ENCODE measurements at regions not wholly inside any gene's neighbourhood (a gene's known extent, or its start where the extent isn't known, plus 50 kb on each side); places are given as distances from the start of the nearest gene placed in this dataset.
"Not testable (repeated sequence)": the region's sequence is repeated elsewhere in the genome, so short reads cannot be mapped to it uniquely, and the experiment has no call there.

DNA sequence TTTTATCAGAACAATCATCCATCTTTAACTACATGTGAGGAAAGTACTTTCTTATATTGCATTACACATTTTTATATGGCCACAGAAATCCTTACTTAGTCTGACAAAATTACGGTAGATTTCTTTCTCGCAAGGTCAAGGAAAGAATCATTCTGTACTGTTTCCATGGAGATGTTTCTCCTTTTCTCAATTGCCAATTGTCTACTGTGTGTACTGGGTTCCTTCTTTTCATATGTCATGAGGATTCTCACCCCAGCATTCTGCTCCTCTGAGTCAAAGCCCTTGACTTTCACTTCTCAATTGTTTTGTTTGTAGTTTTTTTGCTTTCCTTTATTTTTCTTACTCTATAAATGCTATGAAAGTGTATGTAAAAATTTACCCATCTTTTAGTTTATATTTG is 99.3 kb upstream of the AGAP9 start:
- H3K4me1 ChIP-seq (ENCODE audit: control insufficient read depth, insufficient read depth, low read length); DNase-seq; ATAC-seq; H3K4me3 ChIP-seq (ENCODE audit: low read length); H3K27me3 ChIP-seq (ENCODE audit: control insufficient read depth, insufficient read depth); H3K27ac ChIP-seq (ENCODE audit: low read length); intact Hi-C loops (cut with DNase I); H3K9me3 ChIP-seq (ENCODE audit: control insufficient read depth, low read length): not testable (repeated sequence)
- whole genome bisulfite sequencing: 70% methylated on average over 2 of the region's 2 CpGs

DNA sequence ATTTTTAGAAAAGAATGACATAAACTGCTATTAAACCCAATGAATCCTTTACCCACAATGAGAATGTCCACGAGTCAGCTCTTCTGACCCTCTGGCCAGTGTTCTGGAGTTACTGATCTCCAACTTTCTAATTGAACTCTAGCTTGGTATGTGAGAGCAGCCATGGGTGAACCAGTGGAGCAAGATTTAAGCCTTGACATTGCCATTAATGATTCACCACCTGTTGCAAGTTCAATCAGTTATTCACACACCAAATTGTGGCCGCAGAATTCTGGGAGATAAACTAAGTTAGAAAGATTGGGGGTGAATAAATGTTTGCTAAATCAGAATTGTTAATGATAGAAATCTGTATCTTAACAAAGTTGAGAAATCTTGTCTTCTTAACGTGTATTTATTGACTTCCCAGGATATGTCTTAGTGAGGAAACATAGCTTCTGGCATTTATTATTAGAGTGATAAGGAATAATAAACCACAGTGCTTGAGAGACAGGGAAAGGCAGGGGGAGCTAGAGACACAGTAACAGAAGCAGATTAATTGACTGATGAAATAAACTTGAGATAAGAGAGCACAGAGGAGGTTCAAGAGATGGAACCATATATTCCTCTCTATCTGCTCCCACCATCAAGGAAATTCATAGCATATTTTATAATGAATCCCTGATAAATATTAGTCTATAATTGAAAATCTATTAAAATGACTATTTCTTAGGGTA is 96.0 kb upstream of the AGAP9 start:
- DNase-seq: not testable (repeated sequence)
- WGBS: 89% methylated on average over 2 of the region's 3 CpGs

DNA sequence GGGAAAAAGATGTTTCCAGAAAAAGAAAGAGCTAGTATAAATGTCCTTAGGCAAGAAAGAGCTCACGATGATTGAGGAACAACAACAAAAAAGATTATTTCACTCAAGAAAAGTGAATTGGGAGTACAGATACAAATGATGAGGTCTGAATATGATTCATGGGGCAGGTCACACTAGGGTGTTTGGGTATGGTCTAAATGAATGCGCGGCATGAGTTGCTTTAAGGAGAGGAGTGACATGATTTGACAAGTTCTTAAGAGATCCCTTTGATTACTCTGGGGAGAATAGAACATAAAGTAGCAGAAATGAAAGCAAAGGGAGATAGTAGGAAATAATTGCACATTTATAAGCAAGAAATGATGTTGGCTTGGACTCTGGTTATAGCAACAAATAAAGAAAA is 85.9 kb upstream of the AGAP9 start:
- DNase-seq; H3K4me3 ChIP-seq (ENCODE audit: low read length); H3K9me3 ChIP-seq (ENCODE audit: control insufficient read depth, low read length); H3K27me3 ChIP-seq (ENCODE audit: control insufficient read depth, insufficient read depth); H3K4me1 ChIP-seq (ENCODE audit: control insufficient read depth, insufficient read depth, low read length); H3K27ac ChIP-seq (ENCODE audit: low read length); intact Hi-C loops (cut with DNase I); ATAC-seq: not testable (repeated sequence)
- WGBS: no CpG with 5 or more reads among the region's 3 CpGs

More for the DNA sequence above, 96.0 kb upstream of the AGAP9 start:
- H3K4me3 ChIP-seq (ENCODE audit: low read length); H3K9me3 ChIP-seq (ENCODE audit: control insufficient read depth, low read length); H3K27me3 ChIP-seq (ENCODE audit: control insufficient read depth, insufficient read depth); H3K27ac ChIP-seq (ENCODE audit: low read length); ATAC-seq; H3K4me1 ChIP-seq (ENCODE audit: control insufficient read depth, insufficient read depth, low read length); intact Hi-C loops (cut with DNase I): not testable (repeated sequence)

DNA sequence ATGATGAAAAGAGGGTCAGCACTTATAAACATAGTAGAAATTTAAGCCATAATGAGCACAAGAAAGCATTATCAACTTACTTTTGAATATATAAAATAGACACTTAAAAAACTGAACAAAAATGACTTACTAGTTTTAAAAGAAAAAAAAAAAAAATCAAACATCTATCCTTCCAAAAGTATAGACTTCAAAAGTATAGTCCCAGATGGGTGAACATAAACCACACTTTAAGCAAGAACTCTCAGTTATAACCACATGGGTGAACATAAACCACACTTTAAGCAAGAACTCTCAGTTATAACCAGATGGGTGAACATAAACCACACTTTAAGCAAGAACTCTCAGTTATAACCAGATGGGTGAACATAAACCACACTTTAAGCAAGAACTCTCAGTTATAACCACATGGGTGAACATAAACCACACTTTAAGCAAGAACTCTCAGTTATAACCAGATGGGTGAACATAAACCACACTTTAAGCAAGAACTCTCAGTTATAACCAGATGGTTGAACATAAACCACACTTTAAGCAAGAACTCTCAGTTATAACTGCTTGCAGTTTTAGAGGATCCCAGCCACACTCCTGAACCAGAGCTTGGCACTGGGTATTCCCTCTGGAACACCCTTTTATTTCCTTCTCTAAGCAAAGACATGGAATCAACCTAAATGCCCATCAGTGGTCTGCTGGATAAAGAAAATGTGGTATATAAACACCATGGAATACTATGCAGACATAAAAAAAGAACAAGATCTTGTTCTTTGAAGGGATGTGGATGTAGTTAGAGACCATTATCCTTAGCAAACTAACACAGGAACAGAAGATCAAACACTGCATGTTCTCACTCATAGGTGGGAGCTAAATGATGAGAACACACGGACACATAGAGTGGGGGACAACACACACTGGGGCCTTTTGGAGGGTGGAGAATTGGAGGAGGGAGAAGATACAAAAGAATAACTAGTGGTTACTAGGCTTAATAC is 82.6 kb upstream of the AGAP9 start:
- H3K4me3 ChIP-seq (ENCODE audit: low read length); H3K27me3 ChIP-seq (ENCODE audit: control insufficient read depth, insufficient read depth); H3K4me1 ChIP-seq (ENCODE audit: control insufficient read depth, insufficient read depth, low read length); H3K9me3 ChIP-seq (ENCODE audit: control insufficient read depth, low read length); intact Hi-C loops (cut with DNase I); DNase-seq; ATAC-seq; H3K27ac ChIP-seq (ENCODE audit: low read length): not testable (repeated sequence)
- no CpG with 5 or more reads among the region's 1 CpG for WGBS

DNA sequence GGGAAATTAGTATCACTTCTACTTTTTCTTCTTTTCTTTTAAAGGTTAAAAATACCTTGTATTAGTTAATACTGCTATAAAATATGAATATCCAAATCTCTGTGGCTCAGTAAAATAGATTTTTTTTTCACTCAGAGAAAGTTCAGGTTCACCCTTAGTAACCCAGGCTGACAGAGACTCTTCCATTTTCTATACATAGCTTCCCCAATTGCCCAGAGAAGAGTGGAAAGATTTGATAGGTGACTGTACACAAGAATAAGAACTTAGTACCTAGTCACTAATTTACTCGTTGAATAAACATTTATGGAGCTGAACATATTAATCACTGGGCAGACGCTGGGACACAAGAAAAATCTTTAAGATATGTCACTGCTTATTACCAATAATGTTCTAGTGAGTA is 77.2 kb upstream of the AGAP9 start:
- H3K4me1 ChIP-seq (ENCODE audit: control insufficient read depth, insufficient read depth, low read length); intact Hi-C loops (cut with DNase I); ATAC-seq; H3K9me3 ChIP-seq (ENCODE audit: control insufficient read depth, low read length); H3K27ac ChIP-seq (ENCODE audit: low read length); H3K27me3 ChIP-seq (ENCODE audit: control insufficient read depth, insufficient read depth); DNase-seq; H3K4me3 ChIP-seq (ENCODE audit: low read length): not testable (repeated sequence)
- WGBS: 73% methylated on average over 2 of the region's 2 CpGs

DNA sequence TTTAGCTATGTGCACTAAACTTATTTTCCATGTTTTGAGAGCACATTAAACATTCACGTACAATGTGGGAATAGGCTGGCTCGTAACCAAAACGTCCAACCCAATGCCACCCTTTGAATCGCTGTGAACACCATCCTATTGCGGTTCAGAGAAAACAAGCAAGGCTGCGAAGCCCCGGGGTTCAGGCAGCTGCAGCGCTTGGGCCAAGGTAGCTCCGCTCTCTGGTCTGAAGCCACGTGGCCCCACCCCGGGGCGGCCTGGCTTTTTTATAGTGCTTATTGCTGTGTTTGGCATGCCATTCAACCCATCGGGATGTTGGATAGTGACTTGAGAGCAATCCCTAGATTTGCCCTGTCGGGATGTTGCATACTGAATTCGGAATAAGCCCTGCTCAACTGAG is 76.7 kb upstream of the AGAP9 start:
- H3K27ac ChIP-seq (ENCODE audit: low read length); ATAC-seq; DNase-seq; intact Hi-C loops (cut with DNase I); H3K27me3 ChIP-seq (ENCODE audit: control insufficient read depth, insufficient read depth); H3K4me1 ChIP-seq (ENCODE audit: control insufficient read depth, insufficient read depth, low read length); H3K4me3 ChIP-seq (ENCODE audit: low read length); H3K9me3 ChIP-seq (ENCODE audit: control insufficient read depth, low read length): not testable (repeated sequence)
- 48% methylated on average over 14 of the region's 15 CpGs for WGBS

DNA sequence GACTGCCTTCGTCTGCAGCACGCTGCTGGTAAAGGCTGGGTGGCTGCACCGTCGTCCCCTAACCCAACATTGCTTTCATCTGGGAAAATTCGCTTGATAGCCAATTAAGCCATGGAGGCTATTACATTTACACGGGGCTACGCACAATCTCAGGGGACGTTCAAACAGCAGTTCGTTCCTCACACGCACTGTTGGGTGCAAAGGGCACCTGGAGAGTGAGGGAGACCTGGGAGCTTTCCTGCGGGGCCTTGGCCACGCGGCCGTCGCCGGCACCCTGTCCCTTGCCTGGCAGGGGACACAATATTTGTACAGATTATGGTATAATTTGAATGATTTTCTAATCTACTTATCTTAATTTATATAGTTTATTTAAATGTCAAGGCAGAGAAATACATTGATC is 76.2 kb upstream of the AGAP9 start:
- ATAC-seq; H3K27me3 ChIP-seq (ENCODE audit: control insufficient read depth, insufficient read depth); H3K4me1 ChIP-seq (ENCODE audit: control insufficient read depth, insufficient read depth, low read length); DNase-seq; intact Hi-C loops (cut with DNase I); H3K27ac ChIP-seq (ENCODE audit: low read length); H3K9me3 ChIP-seq (ENCODE audit: control insufficient read depth, low read length); H3K4me3 ChIP-seq (ENCODE audit: low read length): not testable (repeated sequence)
- WGBS: 73% methylated on average over 16 of the region's 16 CpGs

DNA sequence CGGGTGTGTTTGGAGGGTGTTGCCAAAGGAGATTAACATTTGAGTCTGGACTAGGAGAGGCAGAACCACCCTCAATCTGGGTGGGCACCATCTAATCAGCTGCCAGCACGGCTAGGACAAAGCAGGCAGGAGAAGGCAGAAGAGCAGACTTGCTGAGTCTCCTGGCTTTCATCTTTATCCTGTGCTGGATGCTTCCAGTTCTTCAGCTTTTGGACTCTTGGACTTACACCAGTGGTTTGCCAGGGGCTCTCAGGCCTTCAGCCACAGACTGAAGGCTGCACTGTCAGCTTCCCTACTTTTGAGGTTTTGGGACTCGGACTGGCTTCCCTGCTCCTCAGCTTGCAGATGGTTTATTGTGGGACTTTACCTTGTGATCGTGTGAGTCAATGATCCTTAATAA is 70.4 kb upstream of the AGAP9 start:
- intact Hi-C loops (cut with DNase I); H3K27me3 ChIP-seq (ENCODE audit: control insufficient read depth, insufficient read depth); H3K27ac ChIP-seq (ENCODE audit: low read length); ATAC-seq; H3K9me3 ChIP-seq (ENCODE audit: control insufficient read depth, low read length); DNase-seq; H3K4me3 ChIP-seq (ENCODE audit: low read length); H3K4me1 ChIP-seq (ENCODE audit: control insufficient read depth, insufficient read depth, low read length): not testable (repeated sequence)
- 86% methylated on average over 2 of the region's 4 CpGs for WGBS

DNA sequence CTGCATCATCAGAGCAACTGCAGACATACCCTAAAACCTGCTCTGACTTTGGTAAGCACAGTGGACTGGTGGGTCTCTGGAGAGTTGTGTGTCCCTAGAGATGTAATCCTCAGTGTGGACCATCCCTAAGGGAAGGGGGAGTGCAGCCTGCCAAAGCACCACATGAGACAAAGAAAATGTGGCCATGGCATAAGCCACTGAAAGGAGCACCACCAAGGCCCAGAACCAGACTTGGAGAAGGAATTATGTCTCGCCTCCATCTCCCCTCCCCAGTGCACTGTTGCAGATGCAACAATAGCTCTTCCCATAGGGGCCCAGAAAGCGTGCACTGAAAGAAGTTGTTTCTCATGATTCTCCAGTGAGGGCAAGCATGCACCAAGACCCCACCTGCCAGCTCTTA is 69.7 kb upstream of the AGAP9 start:
- DNase-seq; H3K27me3 ChIP-seq (ENCODE audit: control insufficient read depth, insufficient read depth); H3K4me1 ChIP-seq (ENCODE audit: control insufficient read depth, insufficient read depth, low read length); intact Hi-C loops (cut with DNase I); H3K9me3 ChIP-seq (ENCODE audit: control insufficient read depth, low read length); H3K27ac ChIP-seq (ENCODE audit: low read length); ATAC-seq; H3K4me3 ChIP-seq (ENCODE audit: low read length): not testable (repeated sequence)
- 93% methylated on average over 2 of the region's 2 CpGs for WGBS

DNA sequence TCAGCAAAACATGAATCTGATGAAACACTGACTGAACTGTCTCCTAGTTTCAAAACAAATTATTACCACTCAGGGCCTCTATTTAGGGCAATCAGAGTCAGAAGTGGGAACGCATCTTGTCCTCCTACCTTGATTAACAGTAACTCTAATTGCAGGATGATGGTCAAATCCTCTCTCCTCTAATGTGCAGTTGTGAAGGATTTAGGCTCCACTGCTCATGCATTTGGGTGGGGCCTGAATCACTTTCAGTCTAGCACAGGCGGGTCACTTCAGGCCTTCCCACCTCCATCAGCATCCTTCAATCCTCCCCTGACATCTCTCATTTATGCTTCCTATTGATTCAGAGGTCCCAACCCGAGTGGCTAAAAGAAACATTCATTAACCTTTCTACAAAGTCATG is 67.5 kb upstream of the AGAP9 start:
- H3K4me3 ChIP-seq (ENCODE audit: low read length); H3K9me3 ChIP-seq (ENCODE audit: control insufficient read depth, low read length); H3K27me3 ChIP-seq (ENCODE audit: control insufficient read depth, insufficient read depth); H3K4me1 ChIP-seq (ENCODE audit: control insufficient read depth, insufficient read depth, low read length); DNase-seq; intact Hi-C loops (cut with DNase I); ATAC-seq; H3K27ac ChIP-seq (ENCODE audit: low read length): not testable (repeated sequence)
- WGBS: 71% methylated on average over 3 of the region's 3 CpGs

DNA sequence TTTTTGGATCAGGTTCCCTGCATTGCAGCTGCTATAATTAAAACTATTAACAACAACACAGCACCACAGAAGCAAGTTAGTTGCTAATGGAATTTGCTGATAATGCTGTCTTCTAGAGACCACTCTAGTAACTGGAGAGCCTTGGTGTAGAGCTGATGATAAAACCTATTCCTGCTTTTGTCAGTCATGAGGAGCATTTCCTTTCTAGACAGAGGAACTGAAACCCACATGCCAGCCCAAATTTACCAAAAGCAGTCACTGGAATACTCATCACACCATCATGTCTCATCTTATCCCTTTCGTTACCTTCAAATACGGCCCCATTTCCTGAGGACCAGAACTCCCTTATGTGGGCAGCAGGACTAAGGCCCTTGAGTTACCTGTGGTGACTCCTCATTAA is 67.1 kb upstream of the AGAP9 start:
- WGBS: no CpG with 5 or more reads among the region's 2 CpGs
- H3K27me3 ChIP-seq (ENCODE audit: control insufficient read depth, insufficient read depth); ATAC-seq: not testable (repeated sequence)

More for the DNA sequence above, 67.1 kb upstream of the AGAP9 start:
- H3K4me1 ChIP-seq (ENCODE audit: control insufficient read depth, insufficient read depth, low read length); intact Hi-C loops (cut with DNase I); H3K27ac ChIP-seq (ENCODE audit: low read length); DNase-seq; H3K4me3 ChIP-seq (ENCODE audit: low read length); H3K9me3 ChIP-seq (ENCODE audit: control insufficient read depth, low read length): not testable (repeated sequence)

All from right cardiac atrium (tissue), 5 donors.